ENCODE measurements at regions not wholly inside any gene's neighbourhood (a gene's known extent, or its start where the extent isn't known, plus 50 kb on each side); places are given as distances from the start of the nearest gene placed in this dataset.

DNA sequence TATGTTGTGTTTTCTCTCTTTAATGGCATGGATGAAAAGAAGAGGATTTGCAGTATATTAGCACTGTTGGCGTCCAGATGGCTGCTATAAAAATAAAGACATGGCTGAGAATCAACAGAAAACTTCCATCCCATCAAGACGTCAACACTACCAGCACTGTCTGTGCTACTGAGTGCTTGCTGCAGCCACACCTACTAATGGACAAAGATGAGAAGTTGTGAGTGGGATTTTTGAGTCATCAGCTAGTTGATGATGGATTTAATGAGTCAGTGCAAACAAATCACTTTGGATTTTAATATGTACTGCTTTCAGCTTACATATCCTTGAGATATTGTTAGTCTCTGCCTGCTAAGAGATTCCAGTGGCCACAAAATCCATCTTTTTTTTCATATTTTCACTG is 631.0 kb upstream of the ANKRD30A start:
- ATAC-seq (replicated peaks in 1 of 2), result no peak
- Mint-ChIP-seq H3K36me3 (ENCODE audit: insufficient read depth in 2 of 2) (no peaks in the 10 kb centered on the region), H3K4me1 (ENCODE audit: low read depth) (no peaks in the 10 kb centered on the region), H3K27ac (no peak overlapping the region), H3K9me3 (peaks cover 2 to 8% of the 10 kb centered on the region in 2 donors), H3K4me3 (no peak overlapping the region), H3K27me3 (ENCODE audit: low read depth) (no peaks in the 10 kb centered on the region)
- DNase-seq, result no peak

DNA sequence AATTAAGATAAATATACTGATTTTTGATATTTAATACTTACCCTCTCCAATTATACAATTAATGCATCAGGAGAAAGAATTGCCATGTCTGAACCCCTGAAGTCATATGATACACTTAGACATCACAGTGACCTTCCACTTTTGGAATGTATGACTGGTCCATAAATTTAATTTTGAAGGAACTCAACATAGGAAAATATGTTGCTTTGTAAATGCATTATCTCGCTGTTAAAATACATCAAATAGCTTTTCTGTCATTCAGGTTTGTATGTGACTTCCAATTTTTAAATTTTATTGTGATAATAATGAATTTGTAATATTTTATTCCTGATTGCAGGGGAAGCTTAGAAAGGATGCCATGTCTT is 631.9 kb upstream of the ANKRD30A start:
- Mint-ChIP-seq H3K27me3 (ENCODE audit: low read depth) (no peaks in the 10 kb centered on the region), H3K36me3 (ENCODE audit: insufficient read depth in 2 of 2) (no peaks in the 10 kb centered on the region), H3K4me1 (ENCODE audit: low read depth) (no peaks in the 10 kb centered on the region), H3K4me3 (no peak overlapping the region), H3K9me3 (peaks cover 2 to 8% of the 10 kb centered on the region in 2 donors), H3K27ac (no peak overlapping the region)
- ATAC-seq (replicated peaks in 1 of 2) (no peak), DNase-seq (no peak)

DNA sequence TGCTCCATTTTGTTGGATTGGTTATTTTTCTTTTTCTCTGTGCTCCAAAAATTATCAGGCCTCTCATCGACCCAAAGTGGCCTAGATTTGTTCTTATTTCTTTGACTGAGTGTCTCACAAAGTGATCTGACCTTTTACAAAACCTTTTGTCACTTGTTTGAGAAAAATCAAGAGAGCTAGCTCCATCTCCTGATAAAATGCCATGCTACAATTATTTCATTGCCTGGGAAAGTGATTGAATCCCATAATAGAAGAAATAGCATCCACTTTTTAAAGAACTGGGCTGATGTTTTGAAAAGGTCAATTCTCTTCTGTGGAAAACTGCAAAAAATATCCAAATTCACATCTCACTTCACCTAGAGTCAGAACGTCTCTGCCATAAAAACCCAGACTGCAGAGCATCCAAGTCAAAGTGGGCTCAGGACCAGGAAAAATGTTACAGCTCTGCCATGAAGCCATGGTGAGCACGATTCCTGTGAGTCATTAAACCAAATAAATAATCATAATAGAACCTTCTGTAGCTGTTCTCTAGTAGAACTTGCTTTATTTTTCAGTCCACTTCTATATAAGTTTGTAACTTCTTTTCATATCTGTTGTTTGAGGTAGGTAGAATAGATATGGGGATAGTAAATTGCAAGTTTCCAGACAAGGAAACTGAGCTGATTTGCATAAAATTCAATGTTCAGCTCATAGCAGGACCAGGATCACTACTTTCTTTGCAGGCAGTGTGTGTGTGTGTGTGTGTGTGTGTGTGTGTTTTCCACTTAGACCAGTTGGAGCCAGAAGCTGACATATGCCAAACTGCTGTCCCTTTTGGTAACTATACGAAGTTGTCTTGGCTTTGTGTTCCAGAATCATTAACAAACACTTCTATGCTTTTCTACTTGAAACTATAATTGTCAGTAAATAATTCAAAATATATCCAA is 632.5 kb upstream of the ANKRD30A start:
- DNase-seq (no peak), ATAC-seq (replicated peaks in 1 of 2) (no peak)
- Mint-ChIP-seq H3K36me3 (ENCODE audit: insufficient read depth in 2 of 2) (no peaks in the 10 kb centered on the region), H3K27me3 (ENCODE audit: low read depth) (no peaks in the 10 kb centered on the region), H3K9me3 (peaks cover 4 to 8% of the 10 kb centered on the region in 2 donors), H3K4me3 (no peak overlapping the region), H3K27ac (no peak overlapping the region), H3K4me1 (ENCODE audit: low read depth) (no peaks in the 10 kb centered on the region)

DNA sequence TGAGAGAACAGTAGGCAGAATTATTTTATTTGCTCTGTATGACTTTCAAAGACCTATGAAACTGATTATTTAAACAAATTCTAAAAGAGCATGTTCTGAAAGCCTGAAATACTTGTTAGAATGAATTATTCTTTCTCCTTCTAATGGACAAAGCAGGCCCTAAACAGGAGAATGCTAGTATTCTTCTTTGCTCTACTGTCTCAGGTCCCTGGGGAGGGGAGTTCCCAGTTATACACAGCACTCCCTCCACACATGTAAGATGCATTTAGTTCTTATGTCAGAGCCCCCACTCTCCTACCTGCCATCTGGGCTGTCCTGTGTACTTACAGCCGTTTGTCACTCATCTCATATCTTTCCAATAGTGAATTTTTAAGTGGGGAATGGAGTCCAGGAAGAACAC is 633.5 kb upstream of the ANKRD30A start:
- H3K4me1 Mint-ChIP-seq (ENCODE audit: low read depth), result no peaks in the 10 kb centered on the region
- no peak overlapping the region for H3K27ac Mint-ChIP-seq
- no peak for ATAC-seq (replicated peaks in 1 of 2)
- no peaks in the 10 kb centered on the region for H3K27me3 Mint-ChIP-seq (ENCODE audit: low read depth)
- H3K9me3 Mint-ChIP-seq, result peaks cover 4 to 7% of the 10 kb centered on the region in 2 donors
- no peak overlapping the region for H3K4me3 Mint-ChIP-seq
- DNase-seq, result no peak
- no peaks in the 10 kb centered on the region for H3K36me3 Mint-ChIP-seq (ENCODE audit: insufficient read depth in 2 of 2)

DNA sequence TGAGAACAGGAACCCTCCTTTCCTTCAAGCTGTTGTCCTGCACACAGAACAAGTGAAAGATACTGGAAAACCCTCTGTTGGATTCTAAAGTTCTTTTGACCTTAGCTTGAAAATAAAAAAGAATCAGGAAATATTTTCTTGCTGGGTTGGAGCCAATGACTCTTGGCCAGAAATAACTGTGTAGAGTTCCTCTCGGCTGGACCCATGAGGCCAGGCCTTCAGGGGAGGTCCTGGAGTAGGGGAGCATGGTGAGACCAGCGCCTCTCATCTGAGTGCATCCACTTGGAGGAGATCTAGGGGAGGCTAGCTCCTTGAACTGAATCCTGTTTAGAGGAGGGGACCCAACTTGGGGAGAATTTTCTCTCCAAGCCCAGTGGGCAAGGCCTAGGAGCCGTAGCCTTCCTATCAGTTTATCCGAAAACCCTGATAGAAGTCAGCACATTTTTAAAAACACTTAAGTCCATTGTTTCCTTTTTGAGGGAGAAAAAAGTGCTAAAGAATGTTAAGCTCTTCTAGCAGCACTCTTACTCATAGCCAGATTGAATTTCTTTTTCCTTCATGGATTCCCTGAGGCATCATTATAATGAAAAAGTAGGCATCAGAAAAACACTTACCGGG is 635.7 kb upstream of the ANKRD30A start:
- H3K4me1 Mint-ChIP-seq (ENCODE audit: low read depth), result no peaks in the 10 kb centered on the region
- DNase-seq (no peak), ATAC-seq (replicated peaks in 1 of 2) (no peak)
- no peaks in the 10 kb centered on the region for H3K27me3 Mint-ChIP-seq (ENCODE audit: low read depth)
- H3K36me3 Mint-ChIP-seq (ENCODE audit: insufficient read depth in 2 of 2), result no peaks in the 10 kb centered on the region
- H3K4me3 Mint-ChIP-seq, result no peak overlapping the region
- H3K27ac Mint-ChIP-seq, result no peak overlapping the region
- peaks cover 5% of the 10 kb centered on the region in 2 donors for H3K9me3 Mint-ChIP-seq

DNA sequence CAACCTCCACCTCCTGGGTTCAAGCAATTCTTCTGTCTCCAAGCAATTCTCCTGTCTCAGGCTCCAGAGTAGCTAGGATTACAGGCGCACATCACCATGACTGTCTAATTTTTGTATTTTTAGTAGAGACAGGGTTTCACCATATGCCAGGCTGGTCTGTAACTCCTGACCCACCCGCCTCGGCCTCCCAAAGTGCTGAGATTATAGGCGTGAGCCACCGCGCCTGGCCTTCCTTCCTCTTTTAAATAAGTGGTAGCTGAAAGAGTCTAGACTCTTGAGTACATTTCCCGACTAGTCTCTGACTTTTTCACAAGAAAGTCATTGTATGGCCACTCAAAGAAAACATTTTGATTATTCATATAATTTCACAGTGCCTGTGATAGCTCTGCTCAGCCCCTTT is 636.2 kb upstream of the ANKRD30A start:
- Mint-ChIP-seq H3K27me3 (ENCODE audit: low read depth) (no peaks in the 10 kb centered on the region), H3K27ac (no peak overlapping the region), H3K36me3 (ENCODE audit: insufficient read depth in 2 of 2) (no peaks in the 10 kb centered on the region), H3K4me3 (no peak overlapping the region), H3K4me1 (ENCODE audit: low read depth) (no peaks in the 10 kb centered on the region), H3K9me3 (peaks cover 5 to 7% of the 10 kb centered on the region in 2 donors)
- no peak for DNase-seq
- ATAC-seq (replicated peaks in 1 of 2), result no peak

DNA sequence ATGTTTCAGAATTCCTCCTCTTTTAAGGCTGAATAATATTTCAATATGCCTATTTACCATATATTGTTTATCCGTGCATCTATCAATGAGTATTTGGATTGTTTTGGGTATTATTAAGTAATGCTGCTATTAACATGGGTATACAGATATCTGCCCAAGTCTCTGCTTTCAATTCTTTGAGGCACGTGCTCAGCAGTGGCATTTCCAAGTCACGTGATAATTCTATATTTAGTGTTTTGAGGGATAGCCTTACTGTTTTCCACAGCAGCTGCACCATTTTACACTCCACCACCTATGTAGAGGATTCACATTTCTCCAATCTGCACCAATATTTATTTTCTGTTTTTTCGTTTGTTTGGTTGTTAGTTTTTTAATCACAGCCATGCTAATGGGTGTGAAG is 636.8 kb upstream of the ANKRD30A start:
- Mint-ChIP-seq H3K4me1 (ENCODE audit: low read depth) (no peaks in the 10 kb centered on the region), H3K36me3 (ENCODE audit: insufficient read depth in 2 of 2) (no peaks in the 10 kb centered on the region), H3K4me3 (no peak overlapping the region), H3K27me3 (ENCODE audit: low read depth) (no peaks in the 10 kb centered on the region), H3K27ac (no peak overlapping the region), H3K9me3 (peaks cover 2 to 5% of the 10 kb centered on the region in 2 donors)
- DNase-seq (no peak), ATAC-seq (replicated peaks in 1 of 2) (no peak)

DNA sequence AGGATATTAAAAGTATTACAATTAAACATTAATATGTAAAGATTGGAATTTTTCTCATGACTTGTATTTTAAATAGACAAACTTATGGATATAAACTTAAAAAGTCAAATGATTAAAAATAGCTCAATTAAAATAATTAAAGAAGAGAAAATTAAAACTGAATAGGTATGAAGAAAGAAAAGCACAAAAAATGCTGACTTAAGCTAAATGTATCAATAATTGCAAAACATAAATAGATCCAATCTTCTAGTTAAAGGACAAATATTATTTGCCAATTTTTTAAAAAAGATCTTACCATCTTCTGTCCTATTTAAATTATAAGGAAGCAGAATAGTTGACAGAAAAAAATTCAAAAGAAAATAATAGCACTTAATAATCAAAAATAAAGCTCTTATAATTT is 646.3 kb upstream of the ANKRD30A start:
- ATAC-seq (replicated peaks in 1 of 2), result no peak
- no peak overlapping the region for H3K27ac Mint-ChIP-seq
- peaks cover 0 to 2% of the 10 kb centered on the region in 2 donors for H3K36me3 Mint-ChIP-seq (ENCODE audit: insufficient read depth in 2 of 2)
- no peaks in the 10 kb centered on the region for H3K27me3 Mint-ChIP-seq (ENCODE audit: low read depth)
- H3K4me1 Mint-ChIP-seq (ENCODE audit: low read depth), result no peaks in the 10 kb centered on the region
- H3K9me3 Mint-ChIP-seq, result peaks cover 1 to 4% of the 10 kb centered on the region in 2 donors
- DNase-seq, result no peak
- no peak overlapping the region for H3K4me3 Mint-ChIP-seq

DNA sequence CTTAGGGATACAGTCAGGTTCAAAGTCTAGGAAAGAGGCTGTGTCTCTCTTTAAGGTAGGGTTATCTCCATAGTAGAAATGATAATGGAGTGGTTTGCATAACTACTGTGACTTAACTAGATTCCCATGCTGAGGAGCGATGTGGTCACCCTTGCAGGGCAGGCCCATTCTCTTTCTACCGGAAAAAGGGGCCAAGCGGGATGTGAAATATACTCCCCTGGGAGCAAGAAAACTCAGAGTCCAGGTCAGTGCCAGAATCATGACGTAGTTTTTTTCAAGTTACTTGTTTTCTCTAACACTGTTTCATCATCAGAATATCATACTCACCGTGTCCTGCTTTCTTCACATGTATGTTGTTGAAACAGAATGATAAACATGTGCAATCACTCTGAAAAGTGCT is 649.0 kb upstream of the ANKRD30A start:
- no peak overlapping the region for H3K4me3 Mint-ChIP-seq
- DNase-seq, result no peak

DNA sequence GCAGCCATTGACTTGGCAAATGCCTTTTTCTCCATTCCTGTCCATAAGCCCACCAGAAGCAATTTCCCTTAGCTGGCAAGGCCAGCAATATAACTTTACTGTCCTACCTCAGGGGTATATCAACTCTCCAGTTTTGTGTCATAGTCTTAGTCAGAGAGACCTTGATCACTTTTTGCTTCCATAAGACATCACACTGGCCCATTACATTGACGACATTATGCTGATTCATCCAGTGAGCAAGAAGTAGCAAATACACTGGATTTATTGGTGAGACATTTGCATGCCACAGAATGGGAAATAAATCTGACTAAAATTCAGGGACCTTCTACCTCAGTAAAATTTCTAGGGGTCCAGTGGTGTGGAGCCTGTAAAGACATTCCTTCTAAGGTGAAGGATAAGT is 649.7 kb upstream of the ANKRD30A start:
- H3K9me3 Mint-ChIP-seq, result peaks cover 2% of the 10 kb centered on the region in 2 donors
- H3K4me3 Mint-ChIP-seq, result no peak overlapping the region
- ATAC-seq (replicated peaks in 1 of 2), result no peak

More for the DNA sequence above, 649.0 kb upstream of the ANKRD30A start:
- Mint-ChIP-seq H3K36me3 (ENCODE audit: insufficient read depth in 2 of 2) (peaks cover 0 to 2% of the 10 kb centered on the region in 2 donors), H3K4me1 (ENCODE audit: low read depth) (no peaks in the 10 kb centered on the region), H3K27ac (no peak overlapping the region), H3K9me3 (peaks cover 2% of the 10 kb centered on the region in 2 donors), H3K27me3 (ENCODE audit: low read depth) (no peaks in the 10 kb centered on the region)
- ATAC-seq (replicated peaks in 1 of 2), result no peak

DNA sequence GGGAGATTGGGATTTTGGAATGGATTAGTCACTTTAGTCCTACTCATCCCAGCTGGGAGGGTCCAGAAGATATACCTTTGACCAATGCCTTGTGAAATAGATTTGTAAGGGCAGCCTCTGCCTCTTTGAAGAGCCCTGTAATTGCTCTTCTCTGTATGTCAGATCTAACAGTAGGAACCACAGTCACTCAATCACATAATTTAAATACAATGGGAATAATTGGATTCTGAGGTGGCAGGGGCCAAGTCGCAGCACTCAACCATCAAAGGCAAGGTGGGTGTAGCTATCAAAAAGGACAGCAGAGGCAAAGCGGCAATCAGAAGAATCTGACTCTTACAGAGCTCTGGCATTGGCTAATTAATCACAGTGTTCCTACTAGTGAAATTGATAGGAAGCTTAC is 650.9 kb upstream of the ANKRD30A start:
- Mint-ChIP-seq H3K4me3 (no peak overlapping the region), H3K27ac (no peak overlapping the region), H3K4me1 (ENCODE audit: low read depth) (no peaks in the 10 kb centered on the region), H3K27me3 (ENCODE audit: low read depth) (no peaks in the 10 kb centered on the region), H3K9me3 (peaks cover 2% of the 10 kb centered on the region in 2 donors), H3K36me3 (ENCODE audit: insufficient read depth in 2 of 2) (peaks cover 0 to 2% of the 10 kb centered on the region in 2 donors)
- ATAC-seq (replicated peaks in 1 of 2), result no peak
- no peak for DNase-seq

More for the DNA sequence above, 649.7 kb upstream of the ANKRD30A start:
- no peak overlapping the region for H3K27ac Mint-ChIP-seq
- DNase-seq, result no peak
- H3K27me3 Mint-ChIP-seq (ENCODE audit: low read depth), result no peaks in the 10 kb centered on the region
- H3K36me3 Mint-ChIP-seq (ENCODE audit: insufficient read depth in 2 of 2), result peaks cover 0 to 2% of the 10 kb centered on the region in 2 donors
- H3K4me1 Mint-ChIP-seq (ENCODE audit: low read depth), result no peaks in the 10 kb centered on the region

DNA sequence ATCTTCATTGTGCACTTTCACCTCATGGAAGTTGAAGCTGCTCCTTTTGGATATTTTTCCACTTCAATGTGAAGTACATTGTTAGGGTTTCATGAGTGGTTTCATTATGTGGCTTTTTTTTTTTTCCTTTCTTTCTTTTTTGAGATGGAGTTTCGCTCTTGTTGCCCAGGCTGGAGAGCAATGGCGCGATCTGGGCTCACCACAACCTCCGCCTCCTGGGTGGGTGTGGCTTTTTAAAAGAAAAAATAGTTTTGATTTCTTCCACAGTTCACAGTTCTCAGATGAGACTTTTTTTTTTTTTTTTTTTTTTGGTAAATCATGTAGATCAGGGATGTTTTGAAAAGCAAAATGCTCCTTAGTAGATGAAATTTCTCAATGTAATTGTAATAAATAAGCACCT is 652.3 kb upstream of the ANKRD30A start:
- H3K4me3 Mint-ChIP-seq, result no peak overlapping the region
- no peaks in the 10 kb centered on the region for H3K27me3 Mint-ChIP-seq (ENCODE audit: low read depth)
- H3K9me3 Mint-ChIP-seq, result peaks cover 2% of the 10 kb centered on the region in 2 donors
- DNase-seq (no peak), ATAC-seq (replicated peaks in 1 of 2) (no peak)
- H3K4me1 Mint-ChIP-seq (ENCODE audit: low read depth), result no peaks in the 10 kb centered on the region
- no peak overlapping the region for H3K27ac Mint-ChIP-seq
- no peaks in the 10 kb centered on the region for H3K36me3 Mint-ChIP-seq (ENCODE audit: insufficient read depth in 2 of 2)

DNA sequence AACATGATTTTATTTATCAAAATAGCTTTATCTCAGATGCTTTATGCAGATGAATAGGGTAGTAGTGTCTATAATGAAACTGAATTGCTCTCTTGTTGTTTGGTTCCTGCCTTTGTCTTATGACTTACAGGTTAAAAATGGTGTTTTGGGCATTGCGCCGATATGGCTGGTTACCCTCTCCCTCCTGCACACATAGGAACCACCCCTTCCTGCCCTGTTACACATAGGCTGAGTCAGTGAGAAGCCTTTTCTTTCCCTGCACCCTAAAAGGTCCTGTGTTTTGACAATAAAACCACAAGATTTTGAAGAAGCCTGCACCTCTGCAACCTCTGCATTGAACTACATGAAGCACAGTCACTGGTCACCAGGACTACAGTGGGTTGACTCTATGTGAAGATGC is 655.8 kb upstream of the ANKRD30A start:
- H3K4me3 Mint-ChIP-seq, result no peak overlapping the region
- no peaks in the 10 kb centered on the region for H3K27me3 Mint-ChIP-seq (ENCODE audit: low read depth)
- H3K36me3 Mint-ChIP-seq (ENCODE audit: insufficient read depth in 2 of 2), result no peaks in the 10 kb centered on the region
- no peak overlapping the region for H3K27ac Mint-ChIP-seq
- no peak for ATAC-seq (replicated peaks in 1 of 2)
- no peaks in the 10 kb centered on the region for H3K4me1 Mint-ChIP-seq (ENCODE audit: low read depth)
- peaks cover 0 to 4% of the 10 kb centered on the region in 2 donors for H3K9me3 Mint-ChIP-seq
- no peak for DNase-seq
